A549 (cell line): ENCODE measurements at regions not wholly inside any gene's neighbourhood (a gene's known extent, or its start where the extent isn't known, plus 50 kb on each side); places are given as distances from the start of the nearest gene placed in this dataset.

Experiments used
- CBX2 ChIP-seq: fragments of 200-600 bp; sonication (generic); IDR thresholded peaks from 2 replicates; pipeline ENCODE4 v1.6.1; 2016; ENCODE audit warnings: low read depth, mild to moderate bottlenecking, borderline replicate concordance
- CEBPB ChIP-seq, 2 experiments: fragments of >200 bp in 1 of 2; sonication (Bioruptor Twin) in 1 of 2; formaldehyde crosslinking in 1 of 2; IDR thresholded peaks; 2 replicates each; pipeline ENCODE4 v1.6.1; 2012 to 2016
- CHD2 ChIP-seq: fragments of 150-350 bp; IDR thresholded peaks from 2 replicates; pipeline ENCODE4 v1.6.1; 2014; ENCODE audit warnings: low read length; ENCODE audit not compliant: partially characterized antibody
- CTCF ChIP-seq: fragments of >200 bp; sonication (Bioruptor Twin); formaldehyde crosslinking; IDR thresholded peaks from 3 replicates; pipeline ENCODE4 v1.5.1; 2016
- E2F6 ChIP-seq: IDR thresholded peaks from 2 replicates; pipeline ENCODE4 v1.6.1; 2012; ENCODE audit warnings: low read depth, borderline replicate concordance
- HDAC2 ChIP-seq: fragments of 200-600 bp; sonication (generic); IDR thresholded peaks from 2 replicates; pipeline ENCODE4 v1.6.1; 2016
- JUN ChIP-seq, 2 experiments: fragments of >200 bp; sonication (Bioruptor Twin); formaldehyde crosslinking; IDR thresholded peaks; 2 replicates in 1 of 2; 3 replicates in 1 of 2; pipeline ENCODE4 v1.6.1; 2016 to 2017
- MAZ ChIP-seq: fragments of 150-350 bp; IDR thresholded peaks from 2 replicates; pipeline ENCODE4 v1.6.1; 2014; ENCODE audit warnings: antibody characterized with exemption, low read depth, low read length, borderline replicate concordance
- NFE2L2 ChIP-seq: fragments of 150-350 bp; conservative IDR thresholded peaks from 2 replicates; pipeline ENCODE4 v1.6.1; 2014; ENCODE audit warnings: low read length
- POLR2A ChIP-seq: IDR thresholded peaks from 2 replicates; pipeline ENCODE4 v1.6.1; 2012; ENCODE audit warnings: mild to moderate bottlenecking, low read length
- POLR2AphosphoS2 ChIP-seq: conservative IDR thresholded peaks from 2 replicates; pipeline ENCODE4 v1.6.1; 2012; ENCODE audit warnings: low read length, improper control_type of control experiment, inconsistent platforms
- RAD21 ChIP-seq, 2 experiments: fragments of >200 bp in 1 of 2; sonication (Bioruptor Twin) in 1 of 2; formaldehyde crosslinking in 1 of 2; IDR thresholded peaks in 1 of 2; conservative IDR thresholded peaks in 1 of 2; 2 replicates in 1 of 2; 3 replicates in 1 of 2; pipeline ENCODE4 v1.6.1; 2012 to 2018; ENCODE audit warnings: inconsistent platforms in 1 of 2
- REST ChIP-seq: fragments of 200-600 bp; sonication (generic); IDR thresholded peaks from 2 replicates; pipeline ENCODE4 v1.6.1; 2016; ENCODE audit warnings: antibody characterized with exemption, mild to moderate bottlenecking, moderate library complexity
- RNF2 ChIP-seq: fragments of 200-600 bp; sonication (generic); IDR thresholded peaks from 2 replicates; pipeline ENCODE4 v1.6.1; 2016; ENCODE audit warnings: low read depth, mild to moderate bottlenecking, antibody characterized with exemption, moderate library complexity, borderline replicate concordance

- TF ChIP-seq CTCF (no peak), POLR2AphosphoS2 (no peak), HDAC2 (no peak), MAZ (no peak), POLR2A (no peak), RAD21 (conservative IDR thresholded peaks at IDR 0.05 in 1 of 2, IDR thresholded peaks at IDR 0.05 in 1 of 2) (no peak), NFE2L2 (no peak), E2F6 (no peak), CHD2 (no peak), JUN (IDR thresholded peaks at IDR 0.05) (no peak), RNF2 (no peak), CBX2 (no peak), REST (no peak), CEBPB (IDR thresholded peaks at IDR 0.05) (no peak)
These were observed 88.3 kb upstream of the IPO9 start for GRCh38 chr1:201740670-201741111.
